ENCODE measurements at regions not wholly inside any gene's neighbourhood (a gene's known extent, or its start where the extent isn't known, plus 50 kb on each side); places are given as distances from the start of the nearest gene placed in this dataset.

GRCh38 chr4:71237641-71238040 lies 101.2 kb upstream of the SLC4A4 start:
- H3K9me3 ChIP-seq (replicated peaks in 1 of 3) = no peaks in the 10 kb centered on the region
- H3K4me3 ChIP-seq = no peak overlapping the region
- H3K36me3 ChIP-seq (replicated peaks in 1 of 2) = no peaks in the 10 kb centered on the region
- no peak overlapping the region for H3K27ac ChIP-seq
- DNase-seq = no peak
- no peaks in the 10 kb centered on the region for H3K4me1 ChIP-seq (replicated peaks in 1 of 2)
- WGBS, 4 donors = 80 to 84% (median 83%) methylated on average over 4 of the region's 4 CpGs
- no peaks in the 10 kb centered on the region for H3K27me3 ChIP-seq
- TF ChIP-seq POLR2A (IDR thresholded peaks at IDR 0.05) = no peak
- no peak for TF ChIP-seq CTCF (IDR thresholded peaks at IDR 0.05)
- intact Hi-C loops (cut with DNase I) = no loop called here

- no peak overlapping the region for H3K4me3 ChIP-seq
- DNase-seq = no peak
- no peak overlapping the region for H3K27ac ChIP-seq
- no peaks in the 10 kb centered on the region for H3K9me3 ChIP-seq (replicated peaks in 1 of 3)
- no peaks in the 10 kb centered on the region for H3K4me1 ChIP-seq (replicated peaks in 1 of 2)
- WGBS, 4 donors = 80 to 95% (median 89%) methylated on average over 2 of the region's 2 CpGs
- no peaks in the 10 kb centered on the region for H3K36me3 ChIP-seq (replicated peaks in 1 of 2)
- intact Hi-C loops (cut with DNase I) = no loop called here
- TF ChIP-seq POLR2A (IDR thresholded peaks at IDR 0.05) = no peak
- TF ChIP-seq CTCF (IDR thresholded peaks at IDR 0.05) = no peak
- H3K27me3 ChIP-seq = no peaks in the 10 kb centered on the region
Observed at GRCh38 chr4:71239365-71239764, 99.5 kb upstream of the SLC4A4 start.

GRCh38 chr4:71240094-71240493 lies 98.7 kb upstream of the SLC4A4 start:
- Histone ChIP-seq H3K27me3 (no peaks in the 10 kb centered on the region), H3K4me1 (replicated peaks in 1 of 2) (no peaks in the 10 kb centered on the region), H3K36me3 (replicated peaks in 1 of 2) (no peaks in the 10 kb centered on the region), H3K9me3 (replicated peaks in 1 of 3) (no peaks in the 10 kb centered on the region), H3K4me3 (no peak overlapping the region), H3K27ac (no peak overlapping the region)
- no peak for TF ChIP-seq CTCF (IDR thresholded peaks at IDR 0.05)
- no peak for TF ChIP-seq POLR2A (IDR thresholded peaks at IDR 0.05)
- no peak for DNase-seq
- 86 to 94% (median 92%) methylated on average over 1 of the region's 1 CpG for WGBS, 4 donors
- intact Hi-C loops (cut with DNase I) = no loop called here

- no peak overlapping the region for H3K27ac ChIP-seq
- no peaks in the 10 kb centered on the region for H3K36me3 ChIP-seq (replicated peaks in 1 of 2)
- no peak for DNase-seq
- H3K4me1 ChIP-seq (replicated peaks in 1 of 2) = no peaks in the 10 kb centered on the region
- no peaks in the 10 kb centered on the region for H3K27me3 ChIP-seq
- no peak overlapping the region for H3K4me3 ChIP-seq
- TF ChIP-seq POLR2A (IDR thresholded peaks at IDR 0.05) (no peak), CTCF (IDR thresholded peaks at IDR 0.05) (no peak)
- intact Hi-C loops (cut with DNase I) = no loop called here
- no peaks in the 10 kb centered on the region for H3K9me3 ChIP-seq (replicated peaks in 1 of 3)
- WGBS, 4 donors = 60 to 69% (median 65%) methylated on average over 8 of the region's 8 CpGs
Observed at GRCh38 chr4:71241501-71242288, 97.1 kb upstream of the SLC4A4 start.
